C4-2B (cell line): ENCODE measurements at regions not wholly inside any gene's neighbourhood (a gene's known extent, or its start where the extent isn't known, plus 50 kb on each side); places are given as distances from the start of the nearest gene placed in this dataset.
"Not testable (repeated sequence)": the region's sequence is repeated elsewhere in the genome, so short reads cannot be mapped to it uniquely, and the experiment has no call there.

Experiments used
- H3K27ac ChIP-seq: fragments of 450-650 bp; 2 replicates; pipeline ENCODE4 v1.5.1; 2017
- CTCF ChIP-seq: fragments of 450-650 bp; conservative IDR thresholded peaks from 2 replicates; pipeline ENCODE4 v1.5.1; 2017; ENCODE audit warnings: mild to moderate bottlenecking
- ZFX ChIP-seq: fragments of 450-650 bp; IDR thresholded peaks from 2 replicates; pipeline ENCODE4 v1.6.1; 2017

- no peak for TF ChIP-seq CTCF
- no peak for TF ChIP-seq ZFX
- no peak overlapping the region for H3K27ac ChIP-seq
Observed at GRCh38 chr2:105515581-105516415, 116.9 kb upstream of the FHL2 start.

GRCh38 chr2:105514576-105514975 is 115.7 kb upstream of the FHL2 start:
- H3K27ac ChIP-seq, result no peak overlapping the region
- TF ChIP-seq CTCF (no peak), ZFX (no peak)

- no peak overlapping the region for H3K27ac ChIP-seq
- TF ChIP-seq ZFX (no peak), CTCF (no peak)
Observed at GRCh38 chr2:105510761-105511528, 112.1 kb upstream of the FHL2 start.

- no peak for TF ChIP-seq ZFX
- TF ChIP-seq CTCF, result no peak
- H3K27ac ChIP-seq, result no peak overlapping the region
Observed at GRCh38 chr2:105509269-105510086, 110.6 kb upstream of the FHL2 start.

GRCh38 chr2:105506860-105507259 is 108.0 kb upstream of the FHL2 start:
- not testable (repeated sequence) for H3K27ac ChIP-seq

GRCh38 chr2:105504459-105504858 is 105.6 kb upstream of the FHL2 start:
- no peak overlapping the region for H3K27ac ChIP-seq
- TF ChIP-seq ZFX (no peak), CTCF (no peak)

- no peak for TF ChIP-seq ZFX
- TF ChIP-seq CTCF, result no peak
- H3K27ac ChIP-seq, result no peak overlapping the region
Observed at GRCh38 chr2:105502625-105503334, 103.9 kb upstream of the FHL2 start.
